OCI-LY1 (cell line): ENCODE measurements at regions not wholly inside any gene's neighbourhood (a gene's known extent, or its start where the extent isn't known, plus 50 kb on each side); places are given as distances from the start of the nearest gene placed in this dataset.

Experiments used
- H2AFZ ChIP-seq: fragments of 200-600 bp; sonication (generic), shearing (Covaris generic); 2 replicates; pipeline ENCODE4 v1.6.0; 2014; ENCODE audit warnings: antibody characterized with exemption, mild to moderate bottlenecking, low read length
- H3F3A ChIP-seq: fragments of 200-600 bp; sonication (generic), shearing (Covaris generic); 2 replicates; pipeline ENCODE4 v1.6.0; 2014; ENCODE audit warnings: mild to moderate bottlenecking, antibody characterized with exemption, low read length, moderate library complexity; ENCODE audit not compliant: insufficient read depth
- H3K27ac ChIP-seq: fragments of 200-600 bp; sonication (generic); 2 replicates; pipeline ENCODE4 v1.5.1; 2014; ENCODE audit warnings: low read length, mixed run types, mild to moderate bottlenecking, low read depth; ENCODE audit not compliant: poor library complexity, severe bottlenecking
- H3K27me3 ChIP-seq: fragments of 200-600 bp; sonication (generic); 2 replicates; pipeline ENCODE4 v1.6.0; 2014; ENCODE audit warnings: antibody characterized with exemption, mild to moderate bottlenecking, low read length, moderate library complexity; ENCODE audit not compliant: insufficient read depth
- H3K36me3 ChIP-seq: fragments of 200-600 bp; sonication (generic); 2 replicates; pipeline ENCODE4 v1.6.1; 2014; ENCODE audit warnings: mild to moderate bottlenecking, antibody characterized with exemption, low read length, moderate library complexity, mixed read lengths; ENCODE audit not compliant: insufficient read depth
- H3K4me1 ChIP-seq: fragments of 200-600 bp; sonication (generic); 2 replicates; pipeline ENCODE4 v1.5.1; 2014; ENCODE audit warnings: mild to moderate bottlenecking, low read length, moderate library complexity; ENCODE audit not compliant: insufficient read depth, severe bottlenecking
- H3K4me2 ChIP-seq: fragments of 200-600 bp; sonication (generic), shearing (Covaris generic); 2 replicates; pipeline ENCODE4 v1.6.1; 2014; ENCODE audit warnings: low read length
- H3K4me3 ChIP-seq: fragments of 200-600 bp; sonication (generic); 2 replicates; pipeline ENCODE4 v1.5.1; 2014; ENCODE audit warnings: low read length, low read depth, mild to moderate bottlenecking, mixed read lengths; ENCODE audit not compliant: poor library complexity, severe bottlenecking
- H3K79me2 ChIP-seq: fragments of 200-600 bp; shearing (Covaris generic); 2 replicates; pipeline ENCODE4 v1.6.1; 2016; ENCODE audit warnings: mixed run types, low read length, mixed read lengths; ENCODE audit not compliant: insufficient read depth
- H3K9ac ChIP-seq: fragments of 200-600 bp; sonication (generic), shearing (Covaris generic); 2 replicates; pipeline ENCODE4 v1.6.1; 2014; ENCODE audit warnings: mild to moderate bottlenecking, low read length, mixed read lengths
- H3K9me2 ChIP-seq: fragments of 200-600 bp; sonication (generic), shearing (Covaris generic); 2 replicates; pipeline ENCODE4 v1.6.1; 2014; ENCODE audit warnings: low read depth, mild to moderate bottlenecking, low read length, mixed read lengths
- H3K9me3 ChIP-seq: fragments of 200-600 bp; shearing (Covaris generic); 2 replicates; pipeline ENCODE4 v1.6.1; 2014; ENCODE audit warnings: low read length, mixed read lengths
- H4K20me1 ChIP-seq: fragments of 200-600 bp; sonication (generic), shearing (Covaris generic); 2 replicates; pipeline ENCODE4 v1.6.0; 2016; ENCODE audit warnings: mild to moderate bottlenecking, low read length; ENCODE audit not compliant: insufficient read depth
- CTCF ChIP-seq: fragments of 200-600 bp; sonication (generic), shearing (Covaris generic); IDR thresholded peaks from 2 replicates; pipeline ENCODE4 v1.5.1; 2017; ENCODE audit warnings: mild to moderate bottlenecking, antibody characterized with exemption, low read length, moderate library complexity, mixed read lengths
- EZH2 ChIP-seq: fragments of 200-600 bp; sonication (generic), shearing (Covaris generic); IDR thresholded peaks from 2 replicates; pipeline ENCODE4 v1.8.0; 2017; ENCODE audit warnings: borderline replicate concordance, mixed run types, mild to moderate bottlenecking, antibody characterized with exemption, low read length, moderate library complexity, mixed read lengths

- Histone ChIP-seq H3K4me1 (no peaks in the 10 kb centered on the region), H3K4me3 (no peak overlapping the region)
- TF ChIP-seq EZH2 (no peak), CTCF (no peak)
Observed at GRCh38 chr13:38539632-38540031, 147.2 kb upstream of the FREM2 start.

GRCh38 chr13:38542601-38543000, 144.3 kb upstream of the FREM2 start:
- Histone ChIP-seq H3K9me2 (no peaks in the 10 kb centered on the region), H2AFZ (no peak overlapping the region), H3K4me2 (no peak overlapping the region), H4K20me1 (no peaks in the 10 kb centered on the region), H3K4me3 (no peak overlapping the region), H3K4me1 (no peaks in the 10 kb centered on the region), H3F3A (no peaks in the 10 kb centered on the region), H3K79me2 (no peaks in the 10 kb centered on the region), H3K36me3 (no peaks in the 10 kb centered on the region), H3K27ac (no peak overlapping the region), H3K27me3 (no peaks in the 10 kb centered on the region), H3K9me3 (no peaks in the 10 kb centered on the region), H3K9ac (no peak overlapping the region)
- TF ChIP-seq CTCF (no peak), EZH2 (no peak)

More at GRCh38 chr13:38539632-38540031, 147.2 kb upstream of the FREM2 start:
- Histone ChIP-seq H3K9me3 (no peaks in the 10 kb centered on the region), H3K27me3 (no peaks in the 10 kb centered on the region), H3K4me2 (no peak overlapping the region), H3K79me2 (no peaks in the 10 kb centered on the region), H3K36me3 (no peaks in the 10 kb centered on the region), H4K20me1 (no peaks in the 10 kb centered on the region), H3K27ac (no peak overlapping the region), H3K9ac (no peak overlapping the region), H3K9me2 (no peaks in the 10 kb centered on the region), H3F3A (no peaks in the 10 kb centered on the region), H2AFZ (no peak overlapping the region)

- no peak overlapping the region for H3K4me3 ChIP-seq
- no peaks in the 10 kb centered on the region for H3K27me3 ChIP-seq
- no peaks in the 10 kb centered on the region for H3K36me3 ChIP-seq
- H2AFZ ChIP-seq = no peak overlapping the region
- H3K79me2 ChIP-seq = no peaks in the 10 kb centered on the region
- H3K27ac ChIP-seq = no peak overlapping the region
- no peaks in the 10 kb centered on the region for H3K9me2 ChIP-seq
- H3K9me3 ChIP-seq = no peaks in the 10 kb centered on the region
- no peak overlapping the region for H3K4me2 ChIP-seq
- H4K20me1 ChIP-seq = no peaks in the 10 kb centered on the region
- no peaks in the 10 kb centered on the region for H3K4me1 ChIP-seq
- TF ChIP-seq CTCF (no peak), EZH2 (no peak)
- no peak overlapping the region for H3K9ac ChIP-seq
- no peaks in the 10 kb centered on the region for H3F3A ChIP-seq
Observed at GRCh38 chr13:38543561-38543960, 143.3 kb upstream of the FREM2 start.
